ENCODE measurements at regions not wholly inside any gene's neighbourhood (a gene's known extent, or its start where the extent isn't known, plus 50 kb on each side); places are given as distances from the start of the nearest gene placed in this dataset.

DNA sequence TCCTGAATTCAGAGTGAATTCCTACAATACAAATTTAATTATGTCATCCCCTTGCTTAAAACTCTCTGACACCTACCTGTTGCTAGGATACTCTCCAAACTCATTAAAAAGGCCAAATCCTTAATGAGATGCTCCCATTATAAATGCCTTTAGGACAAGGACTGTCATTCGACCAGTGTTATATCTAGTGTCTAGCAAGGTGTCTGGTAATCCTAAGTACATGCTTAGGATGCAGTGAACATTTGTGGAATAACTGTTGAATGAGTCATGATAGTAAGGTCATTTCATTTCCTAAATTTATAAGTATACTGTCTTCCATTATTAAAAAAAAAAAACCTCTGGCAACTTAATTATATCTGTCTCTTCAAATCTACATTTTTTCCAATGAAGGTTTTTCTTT, 588.9 kb upstream of the NRXN1 start:
- TF ChIP-seq ZNF207 (IDR thresholded peaks at IDR 0.05; ENCODE audit: borderline replicate concordance) (no peak), POLR2A (IDR thresholded peaks at IDR 0.05; ENCODE audit: low read depth, low read length) (no peak), NFIC (IDR thresholded peaks at IDR 0.05; ENCODE audit: low read depth, low read length) (no peak), NRF1 (conservative IDR thresholded peaks at IDR 0.05; ENCODE audit: low read depth, low read length) (no peak)
- TF ChIP-seq, protein P1, sequence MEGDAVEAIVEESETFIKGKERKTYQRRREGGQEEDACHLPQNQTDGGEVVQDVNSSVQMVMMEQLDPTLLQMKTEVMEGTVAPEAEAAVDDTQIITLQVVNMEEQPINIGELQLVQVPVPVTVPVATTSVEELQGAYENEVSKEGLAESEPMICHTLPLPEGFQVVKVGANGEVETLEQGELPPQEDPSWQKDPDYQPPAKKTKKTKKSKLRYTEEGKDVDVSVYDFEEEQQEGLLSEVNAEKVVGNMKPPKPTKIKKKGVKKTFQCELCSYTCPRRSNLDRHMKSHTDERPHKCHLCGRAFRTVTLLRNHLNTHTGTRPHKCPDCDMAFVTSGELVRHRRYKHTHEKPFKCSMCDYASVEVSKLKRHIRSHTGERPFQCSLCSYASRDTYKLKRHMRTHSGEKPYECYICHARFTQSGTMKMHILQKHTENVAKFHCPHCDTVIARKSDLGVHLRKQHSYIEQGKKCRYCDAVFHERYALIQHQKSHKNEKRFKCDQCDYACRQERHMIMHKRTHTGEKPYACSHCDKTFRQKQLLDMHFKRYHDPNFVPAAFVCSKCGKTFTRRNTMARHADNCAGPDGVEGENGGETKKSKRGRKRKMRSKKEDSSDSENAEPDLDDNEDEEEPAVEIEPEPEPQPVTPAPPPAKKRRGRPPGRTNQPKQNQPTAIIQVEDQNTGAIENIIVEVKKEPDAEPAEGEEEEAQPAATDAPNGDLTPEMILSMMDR (IDR thresholded peaks at IDR 0.05 in 2 of 3, conservative IDR thresholded peaks at IDR 0.05 in 1 of 3; ENCODE audit: control insufficient read depth in 2 of 3, extremely low read depth in 1 of 3, insufficient read depth in 1 of 3, low read depth in 3 of 3, low read length in 3 of 3), result no peak
- TF ChIP-seq, protein P2, sequence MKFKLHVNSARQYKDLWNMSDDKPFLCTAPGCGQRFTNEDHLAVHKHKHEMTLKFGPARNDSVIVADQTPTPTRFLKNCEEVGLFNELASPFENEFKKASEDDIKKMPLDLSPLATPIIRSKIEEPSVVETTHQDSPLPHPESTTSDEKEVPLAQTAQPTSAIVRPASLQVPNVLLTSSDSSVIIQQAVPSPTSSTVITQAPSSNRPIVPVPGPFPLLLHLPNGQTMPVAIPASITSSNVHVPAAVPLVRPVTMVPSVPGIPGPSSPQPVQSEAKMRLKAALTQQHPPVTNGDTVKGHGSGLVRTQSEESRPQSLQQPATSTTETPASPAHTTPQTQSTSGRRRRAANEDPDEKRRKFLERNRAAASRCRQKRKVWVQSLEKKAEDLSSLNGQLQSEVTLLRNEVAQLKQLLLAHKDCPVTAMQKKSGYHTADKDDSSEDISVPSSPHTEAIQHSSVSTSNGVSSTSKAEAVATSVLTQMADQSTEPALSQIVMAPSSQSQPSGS (IDR thresholded peaks at IDR 0.05; ENCODE audit: low read length), result no peak
- TF ChIP-seq, protein P3, sequence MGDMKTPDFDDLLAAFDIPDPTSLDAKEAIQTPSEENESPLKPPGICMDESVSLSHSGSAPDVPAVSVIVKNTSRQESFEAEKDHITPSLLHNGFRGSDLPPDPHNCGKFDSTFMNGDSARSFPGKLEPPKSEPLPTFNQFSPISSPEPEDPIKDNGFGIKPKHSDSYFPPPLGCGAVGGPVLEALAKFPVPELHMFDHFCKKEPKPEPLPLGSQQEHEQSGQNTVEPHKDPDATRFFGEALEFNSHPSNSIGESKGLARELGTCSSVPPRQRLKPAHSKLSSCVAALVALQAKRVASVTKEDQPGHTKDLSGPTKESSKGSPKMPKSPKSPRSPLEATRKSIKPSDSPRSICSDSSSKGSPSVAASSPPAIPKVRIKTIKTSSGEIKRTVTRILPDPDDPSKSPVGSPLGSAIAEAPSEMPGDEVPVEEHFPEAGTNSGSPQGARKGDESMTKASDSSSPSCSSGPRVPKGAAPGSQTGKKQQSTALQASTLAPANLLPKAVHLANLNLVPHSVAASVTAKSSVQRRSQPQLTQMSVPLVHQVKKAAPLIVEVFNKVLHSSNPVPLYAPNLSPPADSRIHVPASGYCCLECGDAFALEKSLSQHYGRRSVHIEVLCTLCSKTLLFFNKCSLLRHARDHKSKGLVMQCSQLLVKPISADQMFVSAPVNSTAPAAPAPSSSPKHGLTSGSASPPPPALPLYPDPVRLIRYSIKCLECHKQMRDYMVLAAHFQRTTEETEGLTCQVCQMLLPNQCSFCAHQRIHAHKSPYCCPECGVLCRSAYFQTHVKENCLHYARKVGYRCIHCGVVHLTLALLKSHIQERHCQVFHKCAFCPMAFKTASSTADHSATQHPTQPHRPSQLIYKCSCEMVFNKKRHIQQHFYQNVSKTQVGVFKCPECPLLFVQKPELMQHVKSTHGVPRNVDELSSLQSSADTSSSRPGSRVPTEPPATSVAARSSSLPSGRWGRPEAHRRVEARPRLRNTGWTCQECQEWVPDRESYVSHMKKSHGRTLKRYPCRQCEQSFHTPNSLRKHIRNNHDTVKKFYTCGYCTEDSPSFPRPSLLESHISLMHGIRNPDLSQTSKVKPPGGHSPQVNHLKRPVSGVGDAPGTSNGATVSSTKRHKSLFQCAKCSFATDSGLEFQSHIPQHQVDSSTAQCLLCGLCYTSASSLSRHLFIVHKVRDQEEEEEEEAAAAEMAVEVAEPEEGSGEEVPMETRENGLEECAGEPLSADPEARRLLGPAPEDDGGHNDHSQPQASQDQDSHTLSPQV (IDR thresholded peaks at IDR 0.05), result no peak
- TF ChIP-seq, protein P4, sequence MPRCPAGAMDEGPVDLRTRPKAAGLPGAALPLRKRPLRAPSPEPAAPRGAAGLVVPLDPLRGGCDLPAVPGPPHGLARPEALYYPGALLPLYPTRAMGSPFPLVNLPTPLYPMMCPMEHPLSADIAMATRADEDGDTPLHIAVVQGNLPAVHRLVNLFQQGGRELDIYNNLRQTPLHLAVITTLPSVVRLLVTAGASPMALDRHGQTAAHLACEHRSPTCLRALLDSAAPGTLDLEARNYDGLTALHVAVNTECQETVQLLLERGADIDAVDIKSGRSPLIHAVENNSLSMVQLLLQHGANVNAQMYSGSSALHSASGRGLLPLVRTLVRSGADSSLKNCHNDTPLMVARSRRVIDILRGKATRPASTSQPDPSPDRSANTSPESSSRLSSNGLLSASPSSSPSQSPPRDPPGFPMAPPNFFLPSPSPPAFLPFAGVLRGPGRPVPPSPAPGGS (IDR thresholded peaks at IDR 0.05; ENCODE audit: borderline replicate concordance, insufficient read depth, low read depth, low read length, poor library complexity, severe bottlenecking), result no peak
